ENCODE measurements at regions not wholly inside any gene's neighbourhood (a gene's known extent, or its start where the extent isn't known, plus 50 kb on each side); places are given as distances from the start of the nearest gene placed in this dataset.
A peak's percentile ranks its signal among the peaks of the same experiment; 100 is the strongest.

DNA sequence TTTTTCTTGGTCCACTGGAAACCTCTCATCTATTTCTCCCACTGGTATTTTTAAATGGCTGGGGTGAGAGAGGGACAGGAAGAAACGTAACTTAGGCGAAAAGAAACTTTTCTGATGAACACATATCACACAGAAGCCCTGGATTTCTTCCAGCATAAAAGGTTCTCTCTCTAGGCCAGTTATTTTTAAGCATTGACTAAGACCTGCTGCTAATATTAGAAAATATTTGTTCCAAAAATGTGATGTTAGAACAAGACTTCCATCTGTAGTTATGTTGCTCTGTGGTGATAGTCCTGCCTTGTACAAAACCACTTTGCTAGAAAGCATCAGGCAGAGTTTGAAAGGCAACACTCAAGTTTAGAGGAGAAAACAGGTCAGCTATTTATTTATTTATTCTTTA, 537.7 kb downstream of the MCTP2 start:
- DNase-seq, result no peak

DNA sequence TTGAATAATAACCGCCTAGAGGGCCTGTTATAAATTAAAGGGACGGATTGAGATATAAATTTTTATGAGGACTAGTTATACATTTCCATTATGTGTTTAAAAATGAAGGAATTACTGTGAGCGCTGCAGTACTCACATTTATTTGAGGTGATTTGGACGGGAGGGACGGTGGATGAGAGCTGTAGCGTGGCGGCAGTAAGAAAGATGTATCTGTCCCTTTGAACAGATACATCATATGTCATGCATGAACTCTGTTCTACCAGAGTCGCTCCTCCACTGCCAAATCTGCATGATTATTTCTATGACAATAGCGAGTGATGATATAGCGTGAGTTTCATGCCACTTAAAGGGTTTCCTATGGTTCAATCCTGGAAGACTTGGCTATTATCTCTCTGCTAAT, 538.8 kb downstream of the MCTP2 start:
- no peak for DNase-seq

DNA sequence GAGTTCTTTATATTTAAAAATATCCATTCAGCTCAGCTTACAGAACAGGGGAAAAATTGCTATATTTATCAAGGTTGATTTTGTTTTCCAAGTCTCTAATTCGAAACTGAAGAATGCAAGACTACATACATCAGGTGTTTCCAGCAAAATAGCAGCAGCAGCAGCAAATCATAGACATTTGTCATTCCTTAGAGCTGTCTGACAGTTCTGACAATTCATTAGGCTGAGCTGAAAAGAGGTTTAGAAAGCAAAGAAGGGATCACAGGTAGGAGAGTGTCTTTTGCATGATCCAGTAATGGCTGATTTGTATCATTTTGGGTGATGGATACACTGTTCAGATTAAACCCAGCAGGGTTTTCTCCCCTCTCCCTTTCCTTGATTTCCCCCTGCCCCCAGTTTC, 545.7 kb downstream of the MCTP2 start:
- DNase-seq, result no peak

DNA sequence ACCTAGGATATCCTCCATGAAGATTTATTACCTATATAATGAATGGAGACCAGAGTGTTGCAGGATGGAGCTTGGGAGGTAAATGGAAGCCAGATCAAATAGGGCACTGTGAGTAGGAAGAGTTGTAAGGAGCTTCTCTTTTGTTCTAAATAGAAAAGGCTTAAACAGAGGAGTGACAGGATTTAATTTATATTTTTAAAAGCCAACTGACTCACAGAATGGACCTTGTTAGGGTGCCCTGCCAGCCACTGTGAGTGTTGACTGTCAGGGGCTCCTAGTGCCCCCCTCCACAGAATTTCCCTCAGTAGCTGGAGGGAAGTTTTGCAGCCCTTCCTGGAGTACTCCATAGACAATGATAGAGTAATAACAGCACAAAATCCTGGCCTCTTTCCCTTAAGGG, 547.5 kb downstream of the MCTP2 start:
- no peak for DNase-seq

DNA sequence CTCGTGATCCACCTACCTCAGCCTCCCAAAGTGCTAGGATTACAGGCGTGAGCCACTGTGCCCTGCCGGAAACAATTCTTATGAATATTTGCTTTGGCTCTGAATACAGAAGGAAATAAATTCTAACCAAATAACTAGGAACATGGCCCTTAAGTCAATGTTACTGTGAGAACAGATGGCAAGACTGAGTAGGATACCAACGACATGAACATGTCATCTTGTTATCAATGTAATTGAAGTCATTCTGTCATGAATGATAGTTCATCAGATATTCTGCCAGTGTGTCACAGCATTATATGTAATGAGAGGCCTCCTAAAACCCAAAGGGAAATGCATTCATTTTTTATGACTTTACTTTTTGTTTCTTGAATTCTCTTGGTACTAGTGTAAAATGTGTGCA, 548.8 kb downstream of the MCTP2 start:
- DNase-seq, result no peak

DNA sequence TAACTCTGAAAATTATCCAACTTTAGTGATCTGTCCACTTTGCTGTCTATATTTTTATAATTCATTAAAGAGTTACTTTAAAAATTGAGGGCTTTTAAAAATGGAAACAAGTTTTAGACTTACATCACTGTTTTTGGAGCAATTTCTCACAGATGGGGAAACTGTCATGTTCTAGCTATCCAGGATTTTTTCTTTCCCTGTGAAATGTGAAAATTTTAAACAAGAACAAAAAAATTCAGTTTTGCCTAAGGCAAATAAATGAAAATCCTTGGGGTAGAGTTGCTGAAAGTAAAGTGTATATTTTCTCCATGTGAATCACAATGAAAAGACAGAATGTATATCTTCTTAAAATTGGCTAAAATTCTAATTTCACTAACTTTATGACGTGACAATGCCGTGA, 553.7 kb downstream of the MCTP2 start:
- DNase-seq, result no peak

DNA sequence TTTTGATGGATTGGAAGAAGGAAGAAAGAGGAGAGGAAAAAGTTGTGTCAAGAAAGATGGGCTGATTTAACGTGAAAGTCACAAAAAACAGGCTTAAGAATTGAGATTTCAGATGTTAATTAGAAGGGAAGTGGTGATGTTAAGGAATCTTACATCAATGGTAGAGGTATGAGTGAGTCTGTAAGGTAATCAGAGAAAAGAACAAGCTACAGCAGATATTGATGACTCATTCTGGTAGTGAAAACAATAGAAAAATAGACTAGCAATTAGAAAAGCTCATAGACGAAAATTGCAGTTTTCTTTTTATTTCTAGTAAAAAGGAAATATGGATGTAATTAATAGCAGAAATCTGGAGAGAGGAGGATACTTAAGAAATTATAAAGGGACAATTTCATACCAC, 559.6 kb downstream of the MCTP2 start:
- DNase-seq, result no peak

DNA sequence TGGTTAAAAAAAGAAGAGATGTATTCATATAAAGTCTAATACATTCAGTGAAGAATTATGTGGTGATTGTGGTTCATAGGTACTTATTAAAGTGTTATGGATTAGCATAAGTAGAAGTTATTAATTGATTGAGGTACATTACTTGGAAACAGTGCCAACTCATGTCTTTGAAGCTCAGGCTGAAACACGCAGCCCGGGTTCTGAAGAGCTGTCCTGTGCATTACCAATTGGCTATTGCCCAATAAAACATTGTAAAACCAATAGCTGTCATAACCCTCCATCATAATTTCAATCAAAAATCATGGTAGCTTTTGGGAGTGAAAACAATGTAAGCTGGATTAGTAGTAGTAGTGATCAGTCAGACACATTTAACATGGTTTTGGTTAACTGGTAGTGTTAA, 560.1 kb downstream of the MCTP2 start:
- DNase-seq, result no peak

DNA sequence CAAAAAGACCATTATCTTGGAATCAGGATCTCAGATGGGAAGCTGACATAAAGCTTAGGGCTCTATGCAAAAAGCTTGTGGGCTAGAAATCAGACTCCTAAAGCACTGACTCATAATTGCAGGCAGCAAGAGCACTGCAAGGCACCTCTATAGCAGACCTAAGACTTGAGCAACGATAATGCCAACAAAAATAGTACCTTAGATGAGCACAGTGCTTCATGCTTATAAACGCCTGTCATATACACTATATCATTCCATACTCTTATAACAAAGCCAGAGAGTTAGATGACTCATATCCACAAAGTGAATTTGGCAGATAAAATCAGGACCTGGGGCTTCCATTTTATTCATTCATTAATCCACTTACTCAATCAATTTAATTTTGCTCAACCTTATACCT, 560.8 kb downstream of the MCTP2 start:
- no peak for DNase-seq

DNA sequence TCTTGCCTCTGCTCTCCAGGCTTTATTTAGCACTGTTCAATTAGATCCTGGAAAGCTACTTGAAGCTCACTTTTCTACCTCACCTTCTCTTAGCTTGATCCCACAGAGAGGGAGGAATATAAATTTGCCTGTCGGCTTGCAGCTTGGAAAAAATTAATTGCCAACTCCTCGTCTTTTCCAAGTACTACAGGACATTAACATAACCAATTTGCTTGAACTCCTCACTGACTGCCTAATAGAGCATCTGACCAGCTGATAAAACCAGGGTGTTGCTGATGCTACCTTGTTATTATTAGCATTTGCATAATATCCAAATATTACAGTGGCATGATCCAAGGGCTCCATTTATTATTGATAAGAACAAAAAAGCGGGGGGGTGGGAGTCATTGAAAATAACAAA, 561.8 kb downstream of the MCTP2 start:
- DNase-seq, result no peak

DNA sequence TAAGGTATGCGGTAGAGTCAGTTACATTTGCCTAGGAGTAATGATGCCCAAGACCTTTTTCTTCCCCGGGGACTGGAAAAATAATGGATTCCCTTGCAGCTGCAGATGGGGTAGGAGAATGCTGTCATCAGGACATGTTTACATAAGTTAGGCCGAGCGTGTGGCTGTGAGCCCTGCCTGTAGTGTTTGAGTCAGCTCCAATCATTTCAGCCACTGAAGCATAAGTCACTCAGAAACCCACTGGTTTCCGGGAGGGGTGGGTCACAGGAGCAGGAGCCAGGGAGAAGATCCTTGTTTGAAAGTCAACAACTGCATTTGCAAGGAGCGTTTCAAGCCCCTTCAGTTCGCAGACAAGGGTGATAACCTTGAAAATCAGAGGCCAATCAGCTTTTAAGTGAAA, 562.3 kb downstream of the MCTP2 start:
- DNase-seq, result no peak

DNA sequence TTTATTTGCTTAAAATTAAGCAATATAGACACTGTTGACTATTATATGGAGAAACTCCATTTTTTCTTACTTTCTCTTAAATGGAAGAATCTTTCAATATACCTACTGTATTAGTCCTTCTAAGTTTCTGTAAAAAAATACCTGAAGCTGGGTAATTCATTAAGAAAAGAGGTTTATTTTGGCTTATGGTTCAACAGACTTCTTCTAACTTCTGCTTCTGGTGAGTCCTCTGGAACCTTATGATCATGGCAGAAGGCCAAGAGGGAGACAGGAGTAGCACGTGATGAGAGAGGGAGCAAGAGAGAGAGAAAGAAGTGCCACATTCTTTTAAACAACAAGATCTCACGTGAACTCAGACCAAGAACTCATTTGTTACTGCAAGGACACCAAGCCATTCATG, 573.3 kb downstream of the MCTP2 start:
- DNase-seq, result no peak

DNA sequence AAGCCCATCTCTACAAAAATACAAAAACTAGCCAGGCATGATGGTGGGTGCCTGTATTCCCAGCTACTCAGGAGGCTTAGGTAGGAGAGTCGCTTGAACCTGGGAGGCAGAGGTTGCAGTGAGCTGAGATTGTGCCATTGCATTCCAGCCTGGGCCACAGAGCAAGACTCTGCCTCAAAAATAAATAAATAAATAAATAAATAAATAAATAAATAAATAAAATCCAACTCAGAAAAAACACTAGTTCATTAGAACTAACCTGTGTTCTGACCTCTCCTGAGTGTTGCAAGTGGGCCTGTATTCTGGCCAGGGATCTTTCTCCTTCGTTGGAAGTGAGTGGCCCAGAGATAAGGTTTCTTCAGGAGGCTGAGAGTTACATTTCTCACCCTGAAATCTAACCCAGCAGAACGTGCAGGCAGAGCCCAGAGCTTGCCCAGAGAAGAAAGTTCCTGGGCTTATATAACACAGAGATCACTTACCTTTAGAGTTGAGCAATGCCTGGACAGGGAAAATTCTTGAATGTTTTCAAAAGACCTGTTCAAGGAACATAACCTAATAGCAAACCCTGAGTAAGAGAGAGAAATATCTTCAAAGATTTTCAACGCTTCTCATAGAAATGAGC, 583.9 kb downstream of the MCTP2 start:
- DNase-seq, result no peak

DNA sequence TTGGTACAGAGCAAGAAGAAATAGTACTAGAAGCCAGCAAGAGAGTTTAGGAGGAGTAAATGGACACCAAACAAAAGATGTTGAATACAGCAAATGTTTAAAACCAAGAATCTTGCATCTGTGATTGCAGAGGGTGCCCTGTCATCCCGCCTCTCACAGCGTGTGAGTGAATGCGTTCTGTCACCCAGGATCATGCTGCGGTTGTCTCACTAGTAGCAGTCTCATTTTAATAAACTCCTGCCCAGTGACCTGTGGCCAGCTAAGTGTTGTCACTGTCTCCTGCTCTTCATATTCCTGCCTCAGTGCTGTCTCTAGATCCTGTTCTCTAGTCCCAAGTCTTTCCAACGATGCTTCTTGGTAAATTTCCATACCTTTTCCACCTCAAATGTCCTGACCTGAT, 584.6 kb downstream of the MCTP2 start:
- DNase-seq, result no peak

DNA sequence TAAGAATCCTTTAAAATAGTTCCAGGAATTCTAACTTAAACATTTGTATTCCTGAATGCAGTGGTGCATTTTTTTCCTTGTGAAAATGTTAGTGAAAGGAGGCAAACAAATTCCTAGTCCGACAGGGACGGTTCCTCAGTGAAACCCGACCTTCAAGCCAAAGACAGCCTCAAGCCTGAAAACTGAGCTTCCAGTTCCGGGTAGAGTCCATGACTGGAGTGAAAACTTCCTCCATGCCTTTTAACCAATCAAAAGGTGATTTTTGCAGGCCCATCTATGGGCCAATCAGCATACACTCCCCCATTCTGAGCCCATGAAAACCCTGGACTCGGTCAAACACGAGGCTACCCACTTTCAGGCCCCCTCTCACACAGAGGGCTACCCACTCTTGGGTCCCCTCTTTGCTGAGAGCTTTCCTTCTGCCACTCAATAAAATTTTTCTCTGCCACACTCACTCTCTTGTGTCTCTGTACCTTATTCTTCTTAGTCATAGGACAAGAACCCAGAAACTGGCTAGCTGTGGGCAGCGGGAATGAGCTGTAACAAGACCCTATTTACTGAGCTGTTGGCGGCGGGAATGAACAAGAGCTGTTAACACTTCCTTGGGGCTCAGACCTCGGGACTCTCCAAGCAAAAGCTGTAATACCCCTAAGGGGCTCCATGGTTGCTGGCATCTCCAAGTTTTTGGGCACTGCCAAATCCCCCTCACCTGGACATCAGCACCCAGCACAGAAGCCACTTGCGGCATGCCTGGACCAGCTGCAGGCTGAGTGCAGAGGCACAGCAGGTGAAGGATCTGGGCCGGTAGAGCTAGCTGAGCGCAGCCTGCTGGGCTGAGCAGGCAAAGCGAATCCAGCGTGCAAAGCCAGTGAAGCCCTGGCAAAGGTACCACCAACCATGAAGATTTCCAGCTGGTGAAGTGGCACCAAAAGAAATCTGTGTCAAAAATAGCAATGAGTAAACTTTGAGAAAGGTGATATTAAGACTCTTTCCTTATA, 598.8 kb downstream of the MCTP2 start:
- DNase-seq, result no peak

DNA sequence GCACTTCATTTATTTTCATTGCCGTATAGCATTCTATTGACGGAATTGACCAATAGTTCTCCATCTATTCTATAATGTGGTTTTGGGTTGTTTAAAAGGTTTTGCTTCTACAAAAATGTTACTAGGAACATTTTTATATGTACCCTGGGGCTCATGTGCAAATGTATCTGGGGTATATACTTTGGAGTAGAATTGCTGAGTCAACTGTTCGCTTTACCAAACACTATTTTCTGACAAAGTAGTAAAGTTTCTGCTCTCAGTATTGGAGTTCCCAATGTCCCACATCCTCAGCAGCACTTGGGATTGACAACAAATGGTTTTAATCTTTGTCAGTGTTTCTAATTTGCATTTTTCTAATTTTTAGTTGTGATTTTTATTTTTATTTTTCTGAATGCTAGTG, 602.6 kb downstream of the MCTP2 start:
- no peak for DNase-seq

DNA sequence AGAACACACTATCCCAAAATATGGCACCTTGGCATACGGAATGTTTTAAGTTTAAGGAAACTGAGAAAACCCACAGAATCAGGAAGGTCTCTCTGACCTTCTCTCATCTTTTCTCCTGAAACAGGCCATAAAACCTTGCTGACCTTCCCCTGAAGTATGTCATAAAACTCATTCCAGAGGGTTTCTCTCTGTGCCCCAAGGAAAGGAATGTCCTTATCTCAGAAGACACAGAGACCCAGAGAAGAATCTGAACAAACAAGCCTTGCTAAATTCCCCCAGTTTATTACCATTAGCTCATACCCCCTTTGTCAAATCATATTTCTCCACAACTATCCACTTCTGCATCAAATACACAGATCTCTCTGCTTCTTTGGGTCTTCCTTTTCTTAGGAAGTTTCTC, 603.1 kb downstream of the MCTP2 start:
- DNase-seq, result no peak

DNA sequence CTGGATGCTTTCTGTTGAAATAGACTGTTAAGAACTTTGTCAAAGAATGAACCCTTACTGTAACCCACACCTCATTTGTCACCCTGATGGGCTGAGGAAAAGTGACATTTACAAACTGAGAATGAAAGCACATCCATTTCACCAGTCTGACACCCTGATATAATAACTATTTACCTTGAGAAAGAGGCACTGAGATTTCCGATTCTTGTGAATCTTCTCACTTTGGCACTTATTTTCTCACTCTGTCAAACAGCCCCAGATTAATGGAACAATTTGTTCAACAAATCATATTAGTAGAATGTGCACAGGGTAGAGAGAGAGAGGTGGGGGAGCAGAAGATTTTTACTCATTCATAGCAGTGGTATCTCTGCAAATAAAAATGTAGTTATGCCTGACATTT, 606.9 kb downstream of the MCTP2 start:
- no peak for DNase-seq

DNA sequence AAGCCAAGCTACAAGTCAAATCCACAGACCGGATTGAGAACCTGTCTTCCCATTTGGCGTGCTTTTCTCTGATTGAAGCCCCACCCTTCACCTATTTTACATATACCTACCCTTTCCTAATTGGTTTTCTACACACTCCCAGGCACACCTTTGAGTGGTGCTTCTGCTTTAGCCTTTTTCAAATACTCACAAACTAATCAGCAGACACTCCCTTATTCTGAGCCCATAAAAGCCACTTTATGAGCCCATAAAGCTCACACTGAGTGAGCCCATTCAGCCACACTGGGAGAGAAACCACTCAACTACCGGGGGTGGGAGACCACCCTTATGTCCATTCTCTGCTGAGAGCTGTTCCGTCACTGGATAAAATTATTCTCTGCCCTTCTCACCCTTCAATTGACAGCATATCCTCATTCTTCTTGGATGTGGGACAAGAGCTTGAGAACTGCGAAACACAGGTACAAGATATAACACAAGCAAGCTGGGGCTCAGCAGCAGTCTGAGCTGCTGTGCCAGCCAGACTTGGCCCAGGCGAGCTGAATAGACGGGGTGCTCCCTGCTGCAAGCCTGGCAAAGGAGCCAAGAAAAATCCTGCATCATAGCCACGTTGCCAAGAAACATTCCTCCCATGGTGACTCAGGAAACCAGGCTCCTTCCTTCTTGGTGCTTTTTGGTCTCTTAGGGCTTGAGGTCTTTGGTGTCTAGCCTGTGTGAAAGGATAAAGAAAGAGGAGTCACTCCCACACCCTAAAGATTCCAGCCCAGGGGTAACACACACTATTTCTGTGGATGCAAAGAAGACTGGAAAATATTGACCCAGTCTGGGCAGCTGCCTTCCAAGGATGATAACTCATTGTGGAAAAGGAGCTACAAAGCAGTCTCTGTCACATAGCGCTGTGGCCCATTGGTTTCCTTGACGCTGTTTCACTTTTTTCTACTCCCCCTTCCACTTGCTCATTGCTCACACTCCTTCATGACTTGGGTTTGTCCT, 609.7 kb downstream of the MCTP2 start:
- no peak for DNase-seq

DNA sequence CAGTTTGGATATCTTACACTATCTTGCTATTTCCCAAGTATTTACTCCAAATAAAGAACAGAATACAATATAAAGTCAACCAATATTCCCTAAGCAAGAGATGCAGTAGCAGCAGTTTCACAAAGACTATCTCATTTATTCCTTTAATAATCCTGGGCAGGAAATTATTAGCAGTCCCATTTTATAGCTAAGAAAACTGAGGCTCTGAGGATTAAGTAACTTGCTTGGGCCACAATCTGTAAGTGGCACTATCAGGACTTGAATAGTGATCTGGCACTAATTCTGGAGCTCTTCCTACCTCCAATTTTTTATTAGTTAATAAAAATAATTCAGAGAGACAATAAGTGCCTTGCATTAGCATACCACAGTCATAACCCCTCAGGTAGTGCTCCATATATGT, 611.7 kb downstream of the MCTP2 start:
- no peak for DNase-seq

DNA sequence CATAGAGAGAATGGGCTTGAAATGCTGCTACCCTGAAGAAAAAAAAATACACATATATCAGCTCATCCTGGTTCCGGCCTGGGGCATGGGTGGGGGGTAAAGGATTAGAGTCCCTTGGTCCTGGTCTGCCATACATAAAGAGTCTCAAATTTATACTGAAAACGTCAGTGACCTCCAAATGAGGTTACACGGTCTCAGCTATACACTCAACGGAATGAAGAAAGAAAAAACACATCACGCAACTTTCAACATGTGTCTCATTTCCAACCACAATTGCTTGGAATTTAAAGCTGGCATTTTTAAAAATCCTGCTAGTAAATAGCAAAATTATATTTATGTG, 612.8 kb downstream of the MCTP2 start:
- DNase-seq, result no peak

DNA sequence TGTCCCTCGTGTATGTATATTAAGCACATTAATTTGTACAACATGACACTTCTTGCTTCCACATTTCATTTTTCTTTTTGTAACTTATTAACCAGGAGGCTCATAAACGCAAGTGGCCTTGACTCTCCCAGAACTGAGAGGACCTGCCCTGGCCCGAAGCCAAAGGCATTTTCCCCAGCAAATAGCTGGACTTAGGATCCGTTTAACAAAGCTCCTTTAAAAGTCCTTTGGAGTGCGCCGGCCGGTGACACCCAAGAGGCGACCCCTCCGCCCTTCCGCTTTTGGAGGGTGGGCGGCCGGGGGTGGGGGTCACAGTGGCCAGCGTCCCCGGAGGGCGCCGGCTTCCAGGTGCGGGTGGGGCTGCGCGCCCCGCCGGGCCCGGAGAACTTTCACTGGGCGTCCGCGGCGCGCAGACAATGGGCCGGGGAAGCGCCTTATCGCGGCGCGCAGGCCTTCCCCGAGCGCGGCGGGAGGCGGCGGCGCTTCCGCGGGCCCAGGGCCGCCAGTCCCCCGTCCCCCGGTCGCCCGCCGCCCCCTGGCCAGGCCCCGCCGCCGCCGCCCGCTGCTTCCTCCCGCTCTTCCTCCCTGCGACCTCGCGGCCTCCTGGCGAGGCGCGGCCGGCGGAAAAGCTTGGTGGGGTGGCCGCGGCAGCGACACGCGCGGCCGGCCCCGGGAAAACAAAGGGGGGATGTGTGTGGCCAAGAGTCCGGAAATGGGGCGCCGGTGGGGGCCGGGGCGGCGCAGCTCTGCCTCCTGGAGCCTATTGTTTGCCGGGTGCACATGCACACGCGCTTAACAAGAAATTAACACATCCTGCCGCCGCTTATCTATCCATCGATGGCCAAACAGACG, 613.4 kb downstream of the MCTP2 start:
- DNase-seq, result peak; percentile 51 to 73

DNA sequence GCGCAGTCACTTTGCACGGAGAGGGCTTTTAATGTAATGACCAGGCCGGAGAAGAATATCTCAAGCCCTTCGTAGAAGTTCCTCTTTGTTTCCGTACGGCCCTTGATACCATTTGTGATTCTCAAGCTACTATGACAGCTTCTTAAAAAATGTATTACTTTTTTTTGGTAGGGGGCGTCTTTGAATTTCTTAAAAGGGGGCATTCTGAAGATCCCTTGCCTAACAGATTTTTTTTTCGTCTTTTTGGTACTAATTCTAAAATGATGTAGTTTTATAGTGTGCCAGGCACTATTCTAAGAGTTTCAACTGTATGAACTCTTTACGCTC, 614.0 kb downstream of the MCTP2 start:
- no peak for DNase-seq
